SK-N-SH (cell line): ENCODE measurements at regions not wholly inside any gene's neighbourhood (a gene's known extent, or its start where the extent isn't known, plus 50 kb on each side); places are given as distances from the start of the nearest gene placed in this dataset.

Experiments
- CTCF ChIA-PET: fragments of 300-600, 350-600 bp; formaldehyde crosslinking; extraction: SDS; loops from one replicate; lab custom pipeline; 2021; lab: Yijun Ruan, JAX
- POLR2A ChIA-PET: fragments of 350-600 bp; sonication (Branson Sonifier 250); formaldehyde crosslinking; extraction: SDS; loops from one replicate; lab custom pipeline; 2020; ENCODE audit warnings: antibody characterized with exemption, inconsistent platforms; lab: Yijun Ruan, JAX
- DNase-seq: peaks from one replicate; pipeline ENCODE4 v3.0.0; 2012
- H2AFZ ChIP-seq: fragments of 200-600 bp; sonication (generic); 2 replicates; pipeline ENCODE4 v1.8.1; 2016; ENCODE audit warnings: antibody characterized with exemption, mild to moderate bottlenecking, low read depth
- H3F3A ChIP-seq: fragments of 200-600 bp; sonication (generic); replicated peaks from 2 replicates; pipeline ENCODE3; 2016; ENCODE audit warnings: antibody characterized with exemption, mild to moderate bottlenecking; ENCODE audit not compliant: insufficient read depth
- H3K27ac ChIP-seq, 2 experiments: fragments of 200-500 bp in 1 of 2; fragments of 200-600 bp in 1 of 2; sonication (Bioruptor generic) in 1 of 2; sonication (generic), shearing (Covaris generic) in 1 of 2; 2 replicates each; pipeline versions ENCODE4 v1.5.1 to v1.6.1; 2014 to 2016; ENCODE audit warnings: low read depth in 2 of 2, inconsistent platforms in 1 of 2, low read length in 1 of 2, mild to moderate bottlenecking in 1 of 2, mixed read lengths in 1 of 2
- H3K27me3 ChIP-seq: fragments of 200-600 bp; sonication (generic), shearing (Covaris generic); 2 replicates; pipeline ENCODE4 v1.6.1; 2016; ENCODE audit warnings: mixed run types; ENCODE audit not compliant: insufficient read depth
- H3K36me3 ChIP-seq, 2 experiments: fragments of 200-500 bp in 1 of 2; fragments of 200-600 bp in 1 of 2; sonication (Bioruptor generic) in 1 of 2; sonication (generic) in 1 of 2; replicated peaks in 1 of 2; 2 replicates each; pipeline versions ENCODE3 to v1.5.1; 2014 to 2016; ENCODE audit warnings: low read length in 1 of 2, mild to moderate bottlenecking in 1 of 2; ENCODE audit not compliant: insufficient read depth in 2 of 2, control insufficient read depth in 1 of 2
- H3K4me1 ChIP-seq, 2 experiments: fragments of 200-500 bp in 1 of 2; fragments of 200-600 bp in 1 of 2; sonication (Bioruptor generic) in 1 of 2; sonication (generic), shearing (Covaris generic) in 1 of 2; 2 replicates each; pipeline versions ENCODE4 v1.5.1 to v1.6.1; 2014 to 2016; ENCODE audit warnings: low read depth in 1 of 2, low read length in 1 of 2, mixed run types in 1 of 2; ENCODE audit not compliant: insufficient read depth in 2 of 2, control insufficient read depth in 1 of 2
- H3K4me2 ChIP-seq: fragments of 200-600 bp; sonication (generic), shearing (Covaris generic); 2 replicates; pipeline ENCODE4 v1.6.1; 2017; ENCODE audit warnings: mixed run types
- H3K4me3 ChIP-seq, 2 experiments: fragments of 200-500 bp in 1 of 2; fragments of 200-600 bp in 1 of 2; sonication (Bioruptor generic) in 1 of 2; sonication (generic), shearing (Covaris generic) in 1 of 2; 2 replicates each; pipeline versions ENCODE4 v1.5.1 to v1.8.1; 2014 to 2016; ENCODE audit warnings: low read depth in 2 of 2, inconsistent platforms in 1 of 2, low read length in 1 of 2, mild to moderate bottlenecking in 1 of 2, mixed read lengths in 1 of 2, moderate library complexity in 1 of 2
- H3K79me2 ChIP-seq: fragments of 200-600 bp; sonication (generic); 2 replicates; pipeline ENCODE4 v1.8.1; 2017; ENCODE audit warnings: mild to moderate bottlenecking; ENCODE audit not compliant: insufficient read depth
- H3K9ac ChIP-seq: fragments of 200-600 bp; sonication (generic); 2 replicates; pipeline ENCODE4 v1.6.1; 2017; ENCODE audit warnings: mixed run types
- H3K9me2 ChIP-seq: fragments of 200-600 bp; sonication (generic); 2 replicates; pipeline ENCODE4 v1.6.1; 2017; ENCODE audit warnings: mixed run types
- H3K9me3 ChIP-seq: fragments of 200-600 bp; sonication (generic); 2 replicates; pipeline ENCODE4 v1.6.1; 2017; ENCODE audit warnings: mixed run types, mild to moderate bottlenecking, moderate library complexity
- H4K20me1 ChIP-seq: fragments of 200-600 bp; sonication (generic); 2 replicates; pipeline ENCODE4 v1.6.1; 2017; ENCODE audit warnings: mild to moderate bottlenecking, mixed run types; ENCODE audit not compliant: insufficient read depth
- ELF1 ChIP-seq: IDR thresholded peaks from 2 replicates; pipeline ENCODE4 v1.4.0; 2012
- EP300 ChIP-seq, 2 experiments: IDR thresholded peaks; 2 replicates each; pipeline versions ENCODE4 v1.4.0 to v1.6.1; 2012; ENCODE audit warnings: borderline replicate concordance in 1 of 2, low read depth in 1 of 2, low read length in 1 of 2
- FOXJ3 ChIP-seq: sonication (generic); formaldehyde crosslinking; IDR thresholded peaks from 2 replicates; pipeline ENCODE4 v1.5.1; 2020; ENCODE audit warnings: mild to moderate bottlenecking, missing genetic modification reagents
- GATA2 ChIP-seq: sonication (generic); formaldehyde crosslinking; IDR thresholded peaks from 2 replicates; pipeline ENCODE4 v1.5.0; 2020; ENCODE audit warnings: mild to moderate bottlenecking, missing genetic modification reagents
- JUND ChIP-seq: IDR thresholded peaks from 2 replicates; pipeline ENCODE4 v1.4.0; 2012
- NFIC ChIP-seq: IDR thresholded peaks from 2 replicates; pipeline ENCODE4 v1.4.0; 2012; ENCODE audit warnings: borderline replicate concordance
- POLR2AphosphoS5 ChIP-seq: IDR thresholded peaks from 2 replicates; pipeline ENCODE4 v1.6.1; 2012; ENCODE audit warnings: low read depth, low read length
- RXRA ChIP-seq: IDR thresholded peaks from 2 replicates; pipeline ENCODE4 v1.4.0; 2012; ENCODE audit warnings: low read depth, mild to moderate bottlenecking, borderline replicate concordance
- SIN3A ChIP-seq: IDR thresholded peaks from 2 replicates; pipeline ENCODE4 v1.6.1; 2012; ENCODE audit warnings: low read depth, mild to moderate bottlenecking, low read length, moderate library complexity, borderline replicate concordance
- TCF12 ChIP-seq: IDR thresholded peaks from 2 replicates; pipeline ENCODE4 v1.4.0; 2012
- TEAD4 ChIP-seq: IDR thresholded peaks from 2 replicates; pipeline ENCODE4 v1.4.0; 2012; ENCODE audit warnings: mild to moderate bottlenecking, borderline replicate concordance; ENCODE audit not compliant: insufficient read depth
- YY1 ChIP-seq: IDR thresholded peaks from 2 replicates; pipeline ENCODE4 v1.4.0; 2012; ENCODE audit warnings: low read depth, mild to moderate bottlenecking
- WGBS: methylation state at CpG from one replicate; pipeline ENCODE4 v1.1.6; 2017; ENCODE audit warnings: low lambda C conversion rate; 5-methylcytosine and 5-hydroxymethylcytosine counted together
- TF ChIP-seq, protein P1 (sequence below): IDR thresholded peaks from 2 replicates; pipeline ENCODE4 v1.6.1; 2012; ENCODE audit warnings: mild to moderate bottlenecking, low read depth, low read length, moderate library complexity
- TF ChIP-seq, protein P2 (sequence below): IDR thresholded peaks from 2 replicates; pipeline ENCODE4; 2012

DNA sequence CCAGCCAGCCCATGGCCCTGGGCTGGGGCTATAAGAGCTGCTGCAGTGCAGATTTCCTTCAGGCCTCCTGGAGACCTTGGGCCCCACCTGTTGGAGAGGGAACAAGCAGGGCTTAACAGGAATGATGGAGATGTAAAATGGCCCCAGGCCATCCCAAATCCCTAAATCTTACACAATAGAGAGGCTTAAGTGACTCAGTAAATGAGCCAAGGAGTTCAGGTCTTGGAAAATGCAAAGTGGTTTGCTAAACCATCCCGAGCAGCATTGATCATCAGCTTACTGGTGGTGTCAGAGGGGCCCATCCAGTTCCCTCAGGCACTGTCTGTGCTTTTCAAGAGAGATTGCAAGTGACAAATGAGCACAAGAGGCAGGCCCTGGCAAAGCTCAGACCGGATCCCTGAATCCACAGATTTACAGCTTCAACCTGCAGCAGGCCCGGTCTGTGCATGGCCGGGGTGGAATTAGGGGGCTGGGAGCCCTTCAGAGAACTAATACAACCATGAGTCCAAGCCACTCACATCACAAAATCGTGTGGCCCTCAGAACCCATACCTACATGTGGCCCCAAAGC lies 325.4 kb downstream of the UACA start:
- H3K27ac ChIP-seq = no peak overlapping the region; a peak in 1 of 4 replicates
- H3K9ac ChIP-seq = no peak overlapping the region
- no peak overlapping the region for H3K4me2 ChIP-seq
- POLR2A ChIA-PET = interaction anchor here (0.8 kb wide), 1 partner anchor 10 kb away, joined by 3 read pairs; no protein-coding TSS in a partner anchor
- 61% methylated on average over 5 of the region's 5 CpGs for WGBS
- no peaks in the 10 kb centered on the region for H4K20me1 ChIP-seq
- H3K4me3 ChIP-seq = no peak overlapping the region
- no peaks in the 10 kb centered on the region for H3K9me2 ChIP-seq
- H3F3A ChIP-seq = no peaks in the 10 kb centered on the region
- TF ChIP-seq JUND = no peak
- TF ChIP-seq TCF12 = no peak
- TF ChIP-seq EP300 (IDR thresholded peaks at IDR 0.05; ENCODE audit: borderline replicate concordance in 1 of 2, low read depth in 1 of 2, low read length in 1 of 2) = peak in 1 of 2 experiments; percentile 32; a peak in 1 of 4 replicates
- no peak for TF ChIP-seq TEAD4
- TF ChIP-seq GATA2 (CRISPR knock-in tag) = 0 out of 2 replicates have a peak, but pooled peaks have one; percentile 4
- no peaks in the 10 kb centered on the region for H3K9me3 ChIP-seq
- H3K79me2 ChIP-seq = no peaks in the 10 kb centered on the region
- H3K4me1 ChIP-seq = peaks cover 0 to 43% of the 10 kb centered on the region in 2 experiments; a peak in 2 of 4 replicates
- no peak overlapping the region for H2AFZ ChIP-seq
- H3K27me3 ChIP-seq = peaks cover 5% of the 10 kb centered on the region; the same call in 1 of the 2 replicates
- CTCF ChIA-PET = interaction anchor here (1.0 to 4.9 kb wide), 6 partner anchors 10 to 67 kb away, joined by 3 to 18 read pairs (median 5); no protein-coding TSS in a partner anchor
- H3K36me3 ChIP-seq = no peaks in the 10 kb centered on the region
- DNase-seq = peak; percentile 65

DNA sequence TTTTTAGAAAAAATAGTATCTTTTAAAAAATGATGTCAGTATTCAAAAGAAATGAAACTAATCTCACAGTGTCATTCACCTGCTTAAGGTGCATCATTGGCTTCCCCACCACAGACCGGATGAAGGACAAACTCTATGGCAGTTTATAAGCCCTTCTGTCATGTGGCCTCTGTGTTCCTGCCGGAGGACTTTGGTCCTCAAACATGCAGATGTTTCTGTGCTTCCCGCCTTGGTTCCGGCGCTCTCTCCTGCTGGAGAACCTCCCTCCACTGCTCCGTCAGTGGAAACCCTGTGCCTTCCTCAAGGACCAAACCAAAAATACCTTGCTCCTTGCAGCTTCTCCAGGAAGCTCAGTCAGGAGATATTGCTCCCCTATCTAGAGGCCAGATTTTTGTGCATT lies 326.3 kb downstream of the UACA start:
- Histone ChIP-seq H4K20me1 (no peaks in the 10 kb centered on the region), H3K36me3 (no peaks in the 10 kb centered on the region), H3K9ac (no peak overlapping the region), H3K9me3 (no peaks in the 10 kb centered on the region), H3K4me2 (no peak overlapping the region), H3K27ac (no peak overlapping the region), H2AFZ (no peak overlapping the region), H3K27me3 (peaks cover 3% of the 10 kb centered on the region; the same call in 1 of the 2 replicates), H3K4me1 (peaks cover 0 to 49% of the 10 kb centered on the region in 2 experiments; a peak in 2 of 4 replicates), H3K9me2 (no peaks in the 10 kb centered on the region), H3K79me2 (no peaks in the 10 kb centered on the region), H3F3A (no peaks in the 10 kb centered on the region), H3K4me3 (no peak overlapping the region)
- TF ChIP-seq TEAD4 = no peak
- TF ChIP-seq, protein P1, sequence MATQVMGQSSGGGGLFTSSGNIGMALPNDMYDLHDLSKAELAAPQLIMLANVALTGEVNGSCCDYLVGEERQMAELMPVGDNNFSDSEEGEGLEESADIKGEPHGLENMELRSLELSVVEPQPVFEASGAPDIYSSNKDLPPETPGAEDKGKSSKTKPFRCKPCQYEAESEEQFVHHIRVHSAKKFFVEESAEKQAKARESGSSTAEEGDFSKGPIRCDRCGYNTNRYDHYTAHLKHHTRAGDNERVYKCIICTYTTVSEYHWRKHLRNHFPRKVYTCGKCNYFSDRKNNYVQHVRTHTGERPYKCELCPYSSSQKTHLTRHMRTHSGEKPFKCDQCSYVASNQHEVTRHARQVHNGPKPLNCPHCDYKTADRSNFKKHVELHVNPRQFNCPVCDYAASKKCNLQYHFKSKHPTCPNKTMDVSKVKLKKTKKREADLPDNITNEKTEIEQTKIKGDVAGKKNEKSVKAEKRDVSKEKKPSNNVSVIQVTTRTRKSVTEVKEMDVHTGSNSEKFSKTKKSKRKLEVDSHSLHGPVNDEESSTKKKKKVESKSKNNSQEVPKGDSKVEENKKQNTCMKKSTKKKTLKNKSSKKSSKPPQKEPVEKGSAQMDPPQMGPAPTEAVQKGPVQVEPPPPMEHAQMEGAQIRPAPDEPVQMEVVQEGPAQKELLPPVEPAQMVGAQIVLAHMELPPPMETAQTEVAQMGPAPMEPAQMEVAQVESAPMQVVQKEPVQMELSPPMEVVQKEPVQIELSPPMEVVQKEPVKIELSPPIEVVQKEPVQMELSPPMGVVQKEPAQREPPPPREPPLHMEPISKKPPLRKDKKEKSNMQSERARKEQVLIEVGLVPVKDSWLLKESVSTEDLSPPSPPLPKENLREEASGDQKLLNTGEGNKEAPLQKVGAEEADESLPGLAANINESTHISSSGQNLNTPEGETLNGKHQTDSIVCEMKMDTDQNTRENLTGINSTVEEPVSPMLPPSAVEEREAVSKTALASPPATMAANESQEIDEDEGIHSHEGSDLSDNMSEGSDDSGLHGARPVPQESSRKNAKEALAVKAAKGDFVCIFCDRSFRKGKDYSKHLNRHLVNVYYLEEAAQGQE = no peak
- no peak for TF ChIP-seq RXRA
- no peak for TF ChIP-seq SIN3A
- no peak for TF ChIP-seq NFIC
- TF ChIP-seq TCF12 = no peak
- TF ChIP-seq YY1 = no peak
- TF ChIP-seq, protein P2, sequence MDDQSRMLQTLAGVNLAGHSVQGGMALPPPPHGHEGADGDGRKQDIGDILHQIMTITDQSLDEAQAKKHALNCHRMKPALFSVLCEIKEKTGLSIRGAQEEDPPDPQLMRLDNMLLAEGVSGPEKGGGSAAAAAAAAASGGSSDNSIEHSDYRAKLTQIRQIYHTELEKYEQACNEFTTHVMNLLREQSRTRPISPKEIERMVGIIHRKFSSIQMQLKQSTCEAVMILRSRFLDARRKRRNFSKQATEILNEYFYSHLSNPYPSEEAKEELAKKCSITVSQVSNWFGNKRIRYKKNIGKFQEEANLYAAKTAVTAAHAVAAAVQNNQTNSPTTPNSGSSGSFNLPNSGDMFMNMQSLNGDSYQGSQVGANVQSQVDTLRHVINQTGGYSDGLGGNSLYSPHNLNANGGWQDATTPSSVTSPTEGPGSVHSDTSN = no peak
- no peak for TF ChIP-seq FOXJ3 (CRISPR knock-in tag)
- TF ChIP-seq POLR2AphosphoS5 = no peak
- no peak for TF ChIP-seq ELF1
- POLR2A ChIA-PET = no interaction called here
- CTCF ChIA-PET = interaction anchor here (1.0 to 4.9 kb wide), 4 partner anchors 23 to 68 kb away, joined by 3 to 18 read pairs (median 4); no protein-coding TSS in a partner anchor
- WGBS = 99% methylated on average over 6 of the region's 6 CpGs
- no peak for DNase-seq
